HT1080 (cell line): ENCODE measurements at regions not wholly inside any gene's neighbourhood (a gene's known extent, or its start where the extent isn't known, plus 50 kb on each side); places are given as distances from the start of the nearest gene placed in this dataset.
A peak's percentile ranks its signal among the peaks of the same experiment; 100 is the strongest.

Experiments used
- DNase-seq: peaks from one replicate; pipeline ENCODE4 v3.0.0-alpha.2; 2015; ENCODE audit warnings: low read depth

DNA sequence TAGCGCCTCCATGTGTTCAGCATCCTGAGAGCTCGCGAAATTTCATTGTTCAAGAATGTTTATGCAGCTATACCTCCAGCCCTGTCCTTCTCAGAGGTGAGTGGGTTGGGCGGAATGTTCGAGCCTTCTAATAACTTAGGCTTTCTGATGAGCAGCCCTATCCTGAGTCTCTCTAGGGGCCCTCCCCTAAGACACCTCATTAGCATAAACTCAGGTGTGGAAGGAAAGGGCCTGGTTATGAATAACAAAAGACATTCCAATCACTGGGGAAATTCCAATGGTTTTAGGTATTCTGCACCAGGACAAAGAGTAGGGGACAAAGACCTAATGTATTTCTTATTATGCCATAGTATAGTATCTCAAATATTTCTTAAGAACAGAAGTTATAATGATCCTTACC lies 138.1 kb upstream of the PDZRN3 start:
- no peak for DNase-seq

DNA sequence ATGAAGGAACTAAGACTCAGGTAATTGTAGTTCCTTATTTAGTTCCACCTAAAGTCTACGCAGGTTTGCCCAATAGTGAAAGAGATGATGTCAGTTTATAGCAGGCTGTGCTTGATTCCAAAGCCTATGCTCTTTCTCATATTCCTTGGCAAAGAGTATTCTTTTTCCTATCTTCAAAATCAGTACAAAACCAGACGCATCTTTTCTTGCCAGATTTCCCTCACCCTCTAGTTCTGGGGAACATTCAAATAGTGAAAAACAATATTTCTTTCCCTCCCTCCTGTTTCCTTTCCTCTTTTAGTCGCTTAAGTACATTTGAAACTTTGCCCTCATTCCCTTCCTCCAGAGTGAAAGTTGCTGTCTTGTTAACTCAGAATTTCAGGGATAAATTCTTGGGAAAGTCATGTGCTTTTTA lies 134.6 kb upstream of the PDZRN3 start:
- DNase-seq = no peak

DNA sequence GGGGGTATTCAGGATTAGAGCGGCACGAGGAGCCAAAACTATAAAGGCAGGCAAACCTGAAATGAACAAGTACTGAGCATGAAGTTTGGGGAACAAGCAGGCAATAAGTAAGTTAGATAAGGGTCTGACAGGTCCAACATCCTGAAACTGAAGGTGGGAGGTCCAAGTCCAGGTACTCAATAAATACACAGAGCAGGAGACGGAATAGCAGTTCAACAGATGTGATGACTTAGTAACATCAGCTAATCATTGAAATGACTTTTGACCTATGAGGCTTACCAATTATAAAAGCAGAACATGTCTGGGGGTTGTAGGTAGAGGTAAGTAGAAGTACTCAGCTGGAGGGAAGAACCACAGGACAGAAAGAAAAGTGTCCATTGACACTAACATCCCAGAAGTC lies 132.8 kb upstream of the PDZRN3 start:
- no peak for DNase-seq

DNA sequence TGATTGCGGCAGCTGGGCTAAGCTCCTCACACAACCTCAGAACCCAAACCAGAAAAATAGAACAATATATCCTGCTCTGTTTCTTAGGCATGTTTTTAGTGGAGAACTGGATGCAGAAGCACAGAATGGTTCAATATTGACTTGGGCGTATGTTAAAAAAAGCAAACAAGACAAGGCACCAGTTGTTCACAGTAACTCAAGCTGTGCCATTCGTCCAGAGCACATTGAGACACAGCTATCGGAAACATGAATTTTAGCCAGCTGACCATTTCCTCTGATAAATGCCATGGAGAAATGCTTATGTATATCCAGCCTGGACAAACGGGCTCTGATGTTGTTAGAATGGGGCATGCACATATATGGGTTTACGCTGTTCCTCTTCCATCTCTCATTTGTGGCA lies 129.2 kb upstream of the PDZRN3 start:
- DNase-seq = no peak

DNA sequence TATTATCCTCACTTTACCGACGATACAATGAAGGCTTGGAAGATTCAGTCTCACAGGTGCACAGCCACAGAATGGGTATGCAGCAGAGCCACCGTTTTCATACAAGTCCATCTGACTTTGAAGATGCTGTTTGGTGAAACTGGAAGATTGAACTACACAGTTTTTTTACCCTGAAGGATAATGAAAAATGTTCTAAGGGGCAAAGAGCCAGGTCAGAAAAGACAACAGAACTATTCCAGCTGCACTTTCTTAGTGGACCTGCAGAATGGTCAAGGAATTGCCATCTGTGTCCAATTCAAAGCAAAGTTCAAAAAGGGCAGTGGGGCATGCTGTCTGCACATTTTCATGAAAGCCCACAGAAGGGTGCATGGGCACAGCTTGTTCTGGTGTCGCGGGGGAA lies 127.6 kb upstream of the PDZRN3 start:
- no peak for DNase-seq

DNA sequence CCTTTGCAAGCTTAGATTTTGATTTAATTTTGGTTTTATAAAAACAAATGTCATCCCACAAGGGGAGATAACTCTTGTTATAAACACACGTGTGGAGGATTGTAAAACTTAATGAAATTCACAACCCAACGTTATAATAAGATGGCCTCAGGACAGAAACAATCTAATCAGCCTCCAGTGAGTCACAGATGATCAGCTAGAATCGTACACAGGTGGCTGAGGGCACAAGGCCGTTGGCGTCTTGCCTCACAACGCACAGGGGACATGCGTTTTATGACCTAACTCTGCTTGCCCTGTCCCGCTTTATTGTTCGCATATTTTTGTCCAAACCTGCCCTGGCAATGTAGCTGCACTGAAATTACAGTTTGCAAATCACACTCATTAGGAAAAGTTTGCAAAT lies 121.9 kb upstream of the PDZRN3 start:
- no peak for DNase-seq

DNA sequence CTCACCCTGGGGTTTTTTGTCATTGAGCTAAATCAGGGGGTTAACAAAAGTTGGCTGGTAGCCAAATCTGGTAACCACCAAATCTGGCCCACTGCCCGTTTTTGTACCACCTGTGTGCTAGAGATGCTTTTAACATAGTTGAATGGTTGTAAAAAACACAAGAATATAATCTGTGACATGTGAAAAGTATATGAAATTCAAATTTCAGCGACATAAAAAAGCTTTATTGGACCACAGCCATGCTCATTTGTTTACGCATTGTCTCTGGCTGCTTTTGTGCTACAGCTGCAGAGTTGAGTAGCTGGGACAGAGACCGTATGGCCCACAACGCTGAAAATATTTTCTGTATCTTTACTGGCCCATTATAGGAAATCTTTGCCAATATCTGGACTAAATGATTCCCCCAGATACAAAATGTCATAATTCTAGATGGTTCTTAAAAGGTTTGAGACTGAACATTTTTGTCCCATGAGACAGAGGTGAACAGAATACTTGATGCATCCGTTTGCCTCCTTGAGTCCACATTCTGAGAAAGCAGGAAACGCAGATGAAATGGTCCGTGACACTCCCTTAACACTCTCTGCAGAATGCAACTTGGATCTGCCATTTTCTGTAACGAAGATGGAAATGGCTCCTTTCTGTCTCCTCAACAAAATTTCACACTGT lies 120.9 kb upstream of the PDZRN3 start:
- DNase-seq = no peak

DNA sequence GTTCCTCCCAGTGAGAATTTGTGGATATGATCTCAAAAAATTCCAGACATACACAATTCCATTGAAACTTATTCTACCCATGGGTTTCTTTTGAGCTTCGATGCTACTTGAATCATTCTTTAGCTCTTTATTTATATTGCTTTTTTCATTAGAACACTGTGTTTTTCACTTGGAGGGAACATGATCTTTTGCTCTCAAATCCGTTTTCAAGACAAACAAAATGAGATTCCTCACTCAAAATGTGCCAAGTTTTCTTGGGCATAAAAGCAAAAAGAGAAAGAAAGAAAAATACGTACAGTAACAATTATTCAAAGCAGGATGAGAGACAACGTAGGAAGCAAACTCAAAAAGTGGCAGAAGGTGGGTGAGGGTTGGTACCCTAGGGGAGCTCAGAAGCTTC lies 118.8 kb upstream of the PDZRN3 start:
- DNase-seq = no peak

DNA sequence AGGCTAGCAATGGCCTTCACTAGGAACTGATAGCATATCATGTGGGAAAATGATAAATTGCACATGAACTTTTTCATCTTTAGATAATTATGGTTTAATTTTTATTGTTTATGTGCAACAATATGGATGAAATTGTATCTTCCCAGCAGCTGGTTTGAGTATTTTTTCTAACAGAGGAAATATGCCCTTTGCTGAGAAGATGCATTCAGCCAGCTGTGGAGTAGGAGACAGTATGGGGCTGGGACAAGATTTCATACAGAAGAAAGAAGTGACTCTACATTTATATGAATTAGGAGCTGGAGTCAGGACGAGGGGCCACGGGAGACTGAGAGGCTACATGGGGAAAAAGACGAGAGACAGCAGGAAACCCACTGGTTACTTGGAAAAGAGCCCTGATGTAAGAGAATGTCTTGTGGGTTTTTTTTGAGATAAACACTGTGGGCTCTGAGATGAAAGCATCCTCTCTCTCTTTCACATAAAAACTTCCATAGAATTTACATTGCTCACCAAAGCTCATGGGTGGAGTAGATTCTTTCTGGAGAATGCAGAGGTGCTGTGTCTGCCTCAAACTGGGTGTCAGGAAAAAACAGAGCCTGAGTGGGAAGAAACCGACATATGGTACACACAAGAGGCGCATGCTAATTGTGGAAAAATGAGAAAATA lies 115.2 kb upstream of the PDZRN3 start:
- DNase-seq = no peak

DNA sequence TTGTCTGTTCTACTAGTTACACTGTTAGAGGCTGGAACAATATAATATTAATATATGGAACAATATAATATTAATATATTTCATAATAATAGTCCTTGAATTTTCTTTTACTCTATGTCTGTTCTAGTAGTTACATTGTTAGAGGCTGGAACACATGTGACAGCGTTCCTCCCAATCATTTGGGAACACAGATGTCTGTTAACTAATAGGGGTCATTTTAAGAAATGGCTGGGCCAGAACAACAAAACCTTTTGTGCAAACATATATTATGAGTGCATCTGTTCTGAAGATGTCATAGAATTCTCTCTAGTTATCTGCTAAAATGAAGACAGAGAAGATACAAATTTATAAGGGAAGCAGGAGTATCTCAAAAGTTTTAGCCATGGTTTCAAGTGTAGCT lies 114.0 kb upstream of the PDZRN3 start:
- DNase-seq = no peak

DNA sequence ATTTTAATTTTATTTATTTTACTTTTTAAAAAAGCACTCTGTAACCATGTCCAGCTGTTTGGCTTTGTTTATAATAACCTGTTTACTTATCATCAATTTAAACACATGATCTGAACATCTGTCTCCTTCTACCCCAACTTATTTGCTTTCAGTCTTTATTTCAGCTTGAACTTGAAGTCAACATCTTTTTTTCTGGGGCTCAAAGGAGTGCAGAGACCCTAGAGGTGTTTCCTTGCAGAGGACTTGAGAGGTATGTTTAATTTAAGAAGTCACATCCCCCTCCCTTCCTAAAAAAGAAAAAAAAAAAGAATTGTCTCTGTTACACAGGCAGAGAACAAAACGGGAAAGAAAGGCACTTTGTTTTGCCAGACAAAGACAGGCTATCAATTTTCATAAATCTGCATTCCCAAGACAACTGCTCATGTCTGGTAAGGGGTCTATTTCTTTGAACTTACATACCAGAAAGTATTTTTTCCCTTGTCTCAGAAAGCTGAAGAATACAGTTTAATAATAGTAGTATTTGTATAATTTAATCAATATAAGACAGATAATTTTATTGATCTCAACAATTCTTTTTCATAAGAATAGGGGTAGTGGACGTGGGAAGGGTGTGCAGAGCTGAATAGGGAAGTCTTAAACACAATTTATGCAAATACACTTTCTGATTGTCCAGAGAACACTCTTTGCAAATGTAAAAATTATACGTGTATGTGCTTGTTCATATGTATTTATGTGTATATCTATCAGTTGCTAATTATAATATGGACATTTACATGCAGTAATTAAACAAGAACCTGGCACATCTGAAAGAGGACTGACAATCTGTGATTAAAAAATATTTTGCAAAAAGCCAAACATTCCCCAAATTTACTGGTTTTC lies 109.7 kb upstream of the PDZRN3 start:
- no peak for DNase-seq

DNA sequence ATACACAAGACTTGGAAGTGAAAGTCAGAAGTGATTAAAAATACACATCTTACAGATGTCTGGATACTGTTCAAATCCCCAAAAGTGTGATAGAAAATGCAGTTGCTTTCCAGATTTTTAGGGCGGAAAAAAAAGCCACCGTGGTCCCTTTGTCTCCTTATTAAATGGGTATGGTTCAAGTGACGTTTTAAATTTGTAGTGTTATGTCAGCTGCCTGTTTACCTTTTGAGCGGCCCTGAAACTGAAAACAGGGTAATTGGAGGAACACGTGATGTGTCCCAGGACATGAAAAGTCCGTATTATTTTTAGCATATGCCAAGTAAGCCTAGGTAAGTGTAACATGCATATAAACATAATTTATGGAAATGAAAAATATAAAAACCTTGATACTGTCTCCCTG lies 109.0 kb upstream of the PDZRN3 start:
- no peak for DNase-seq

DNA sequence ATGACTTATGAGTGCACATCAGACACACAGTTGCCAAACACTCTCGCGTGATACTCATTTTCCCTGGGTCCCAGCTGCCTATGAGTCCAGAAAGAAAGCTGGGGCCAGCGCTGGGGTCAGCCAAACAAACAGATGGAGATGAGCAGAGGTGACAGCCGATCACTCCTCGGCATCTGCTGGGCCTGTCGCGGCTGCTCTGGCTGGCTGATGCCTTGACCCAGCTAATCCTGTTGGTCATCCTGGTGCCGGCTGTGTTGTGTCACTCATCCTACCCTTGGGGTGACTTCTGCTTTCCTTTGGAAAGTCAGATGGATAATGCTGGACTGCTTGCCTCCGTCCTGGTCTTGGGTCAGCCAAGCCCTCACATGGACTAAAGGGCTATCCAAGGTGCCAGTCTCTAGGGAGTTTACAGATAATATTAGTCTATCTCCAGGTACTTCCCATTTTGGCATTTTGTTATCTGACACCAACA lies 105.3 kb upstream of the PDZRN3 start:
- no peak for DNase-seq

DNA sequence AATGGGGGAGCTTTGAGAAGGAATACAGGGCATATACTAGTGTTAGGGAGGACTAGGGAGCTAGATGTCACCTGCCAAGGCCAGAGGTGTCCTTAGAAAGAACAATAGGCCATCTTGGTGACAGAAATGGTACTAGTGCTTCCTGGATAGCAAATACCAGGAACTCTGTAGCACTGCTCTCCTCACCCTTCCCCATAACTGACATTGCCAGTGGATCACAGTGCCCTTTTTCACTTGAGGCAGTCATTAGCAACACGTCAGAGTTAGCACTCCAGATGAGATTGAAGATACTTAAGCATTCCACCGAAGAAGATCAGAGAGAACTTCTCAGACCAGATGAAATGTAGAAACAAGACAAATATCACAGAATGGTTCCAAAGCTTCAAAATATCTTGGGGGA lies 103.1 kb upstream of the PDZRN3 start:
- DNase-seq = no peak

DNA sequence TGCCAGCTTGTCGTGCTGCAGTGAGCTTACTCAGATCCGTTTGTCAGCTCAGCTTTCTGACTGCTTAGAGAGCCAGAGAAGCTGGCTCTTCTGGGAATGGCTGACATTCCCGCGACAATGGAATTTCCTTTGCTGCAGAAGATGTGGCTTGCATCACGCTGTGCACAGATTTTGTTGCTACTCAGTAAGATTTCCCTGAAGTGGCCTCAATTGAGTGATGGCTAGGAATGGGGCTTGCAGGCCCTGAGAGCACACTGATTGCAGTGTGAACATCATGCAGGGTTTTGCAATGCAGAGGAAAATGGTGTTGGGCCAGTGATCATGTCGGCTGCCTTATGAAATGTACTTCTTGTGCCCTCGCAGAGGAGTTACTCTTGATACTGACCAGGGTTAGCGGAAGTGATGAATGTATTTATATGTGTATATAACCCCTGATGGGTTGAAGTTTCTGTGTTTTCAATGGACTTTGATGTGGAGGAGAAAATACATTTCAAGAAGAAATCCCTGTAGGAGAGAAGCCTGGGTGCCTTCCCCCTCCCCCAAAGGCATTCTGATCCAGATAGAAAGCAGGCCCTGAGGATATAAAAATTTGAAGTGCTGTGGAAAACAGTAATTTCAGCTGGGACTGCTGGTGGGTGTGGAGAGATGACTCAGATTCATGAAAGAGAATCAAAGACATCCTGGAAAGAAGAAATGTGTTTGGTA lies 102.5 kb upstream of the PDZRN3 start:
- peak; percentile 41 for DNase-seq

DNA sequence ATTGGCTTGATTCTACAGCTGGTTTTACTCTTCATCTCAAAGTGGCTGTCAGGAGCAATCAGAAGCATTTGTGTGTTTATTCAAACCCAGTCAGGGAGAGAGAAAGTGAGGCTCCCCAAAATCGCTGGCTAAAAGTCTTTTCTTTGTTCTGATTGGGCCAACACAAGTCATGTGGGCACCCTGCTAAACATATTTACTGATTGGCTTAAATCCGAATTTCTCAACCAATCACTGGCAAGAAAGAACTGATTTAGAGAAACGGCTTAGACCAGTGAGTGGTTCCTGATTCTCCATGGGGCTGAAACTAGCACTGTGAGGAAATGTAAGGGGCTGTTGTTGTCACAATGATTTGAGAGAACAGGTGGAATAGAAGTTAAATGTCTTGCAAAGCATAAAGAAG lies 98.9 kb upstream of the PDZRN3 start:
- DNase-seq = no peak

DNA sequence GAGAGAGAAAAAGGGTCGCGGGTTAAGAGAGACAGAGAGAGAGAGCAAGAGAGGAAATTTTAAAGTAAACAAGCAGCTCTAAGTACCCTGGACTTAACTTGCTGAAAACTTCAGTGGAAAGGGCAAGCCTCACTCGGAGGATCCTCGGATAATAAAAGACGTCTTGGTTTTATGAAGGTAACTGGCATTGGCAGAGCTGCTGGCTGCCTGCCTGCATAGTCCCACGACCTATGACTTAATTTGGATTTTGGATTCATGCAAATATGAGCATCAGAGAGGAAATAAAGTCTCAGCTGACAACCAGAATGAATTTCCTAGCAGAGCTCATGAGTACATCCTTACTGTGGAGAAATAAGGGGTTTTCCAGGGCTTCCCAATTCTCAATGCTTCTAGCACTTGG lies 95.1 kb upstream of the PDZRN3 start:
- DNase-seq = no peak

DNA sequence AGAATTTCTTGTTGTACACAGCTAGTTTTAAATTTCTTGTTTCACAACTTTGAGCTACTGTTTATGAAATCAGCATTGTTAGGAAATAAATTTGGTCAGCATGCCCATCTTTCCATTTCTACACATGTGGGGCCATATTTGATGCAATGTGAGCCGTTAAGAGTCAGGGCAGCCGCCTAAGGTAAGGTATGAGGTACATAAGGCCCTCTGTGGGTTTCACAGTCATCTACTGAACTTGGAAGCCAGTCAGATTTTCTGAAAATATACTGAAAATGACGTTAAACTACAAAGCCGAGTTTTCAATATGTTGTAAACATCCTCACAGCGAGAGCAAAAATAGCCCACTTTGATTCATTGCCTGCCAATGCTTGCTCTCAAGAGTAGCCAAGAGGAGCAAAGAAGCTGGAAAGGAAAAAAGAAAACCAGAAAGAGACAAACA lies 94.7 kb upstream of the PDZRN3 start:
- DNase-seq = no peak

DNA sequence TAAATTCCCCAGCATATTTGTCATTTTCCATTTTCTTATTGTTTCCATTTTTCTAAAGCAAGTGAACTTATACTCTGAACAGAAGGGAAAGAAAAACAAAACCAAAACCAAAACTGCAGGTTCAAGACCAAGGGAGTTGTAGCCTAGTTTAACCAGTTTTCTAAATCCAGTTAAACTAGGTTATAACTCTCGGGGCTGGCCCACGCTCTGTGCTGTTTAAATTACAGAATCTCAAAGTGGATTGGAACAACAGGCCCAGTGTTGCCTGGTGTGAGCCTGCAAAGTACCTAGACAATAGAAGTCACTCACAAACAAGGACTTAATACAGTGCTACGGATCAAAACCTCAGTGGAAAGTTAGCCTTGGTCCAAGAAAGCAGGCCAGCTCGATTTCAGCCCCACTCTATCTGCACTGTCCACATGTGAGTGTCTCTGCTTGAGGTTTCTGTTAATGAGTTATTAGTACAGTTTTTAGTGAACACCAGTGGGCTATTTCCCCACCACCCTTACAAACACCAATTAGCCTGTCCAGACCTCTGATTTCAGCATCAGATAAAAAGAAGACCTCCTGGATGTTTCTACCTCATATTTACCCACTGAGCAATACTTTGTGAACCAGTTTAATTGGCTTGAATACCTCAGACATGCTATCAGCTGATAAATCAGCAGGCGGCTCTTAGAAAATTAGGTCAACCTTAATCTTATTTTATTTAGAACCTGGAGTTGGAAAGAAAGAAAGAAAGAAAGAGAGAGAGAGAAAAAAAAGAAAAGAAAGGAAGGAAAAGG lies 93.8 kb upstream of the PDZRN3 start:
- no peak for DNase-seq

DNA sequence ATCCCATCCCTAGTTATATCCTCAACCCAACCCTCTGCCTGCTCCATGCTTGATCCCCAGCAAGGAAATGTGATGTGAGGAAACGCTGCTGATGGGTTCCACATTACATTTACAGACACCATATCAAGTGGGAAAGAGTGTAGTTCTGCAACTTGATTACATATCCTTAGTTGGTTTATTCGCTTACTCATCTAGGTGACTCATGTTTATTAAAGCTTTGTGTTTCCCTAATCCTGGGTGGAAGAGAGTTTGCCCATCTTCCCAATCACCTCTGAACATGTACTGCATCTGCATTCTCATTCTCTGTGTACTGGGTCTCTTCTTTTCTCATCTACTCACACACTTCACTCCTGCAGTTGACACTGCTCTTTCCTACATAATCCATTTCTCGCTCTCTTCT lies 91.7 kb upstream of the PDZRN3 start:
- DNase-seq = peak; percentile 38

DNA sequence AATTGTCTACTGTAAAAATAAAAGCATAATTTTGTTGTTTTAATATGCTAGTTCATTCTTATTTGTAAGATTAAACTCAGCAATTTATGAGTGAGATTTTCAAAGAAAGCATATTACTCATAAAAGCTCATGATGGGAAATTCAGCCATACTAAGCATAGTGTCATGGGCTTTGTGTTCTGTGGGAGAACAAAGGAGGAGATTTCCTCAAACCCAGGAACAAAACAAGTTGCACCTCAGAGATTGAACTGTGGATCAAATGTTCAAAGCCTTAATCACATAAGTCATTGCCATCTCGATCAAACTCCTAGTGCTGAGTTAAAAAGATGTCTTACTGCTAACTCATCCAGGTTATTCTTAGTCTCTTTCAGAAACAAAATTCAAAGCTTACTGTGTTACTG lies 85.6 kb upstream of the PDZRN3 start:
- DNase-seq = no peak
